HUES64 (cell line): ENCODE measurements at regions not wholly inside any gene's neighbourhood (a gene's known extent, or its start where the extent isn't known, plus 50 kb on each side); places are given as distances from the start of the nearest gene placed in this dataset.
"Not testable (repeated sequence)": the region's sequence is repeated elsewhere in the genome, so short reads cannot be mapped to it uniquely, and the experiment has no call there.

Source experiments
- H3K27ac ChIP-seq: 2 replicates; pipeline ENCODE4 v1.7.0; 2013; ENCODE audit warnings: low read depth, low read length, inconsistent platforms
- H3K27me3 ChIP-seq: 2 replicates; pipeline ENCODE4 v1.6.1; 2013; ENCODE audit warnings: mild to moderate bottlenecking, low read length; ENCODE audit not compliant: insufficient read depth
- H3K36me3 ChIP-seq: 2 replicates; pipeline ENCODE4 v1.6.1; 2013; ENCODE audit warnings: mild to moderate bottlenecking, low read length; ENCODE audit not compliant: insufficient read depth
- H3K4me1 ChIP-seq: 2 replicates; pipeline ENCODE4 v1.6.1; 2013; ENCODE audit warnings: mild to moderate bottlenecking, low read length, moderate library complexity; ENCODE audit not compliant: insufficient read depth
- H3K4me3 ChIP-seq: 2 replicates; pipeline ENCODE4 v1.5.1; 2013; ENCODE audit warnings: mild to moderate bottlenecking, low read length, moderate library complexity
- H3K9ac ChIP-seq: 2 replicates; pipeline ENCODE4 v1.6.1; 2013; ENCODE audit warnings: mild to moderate bottlenecking, low read depth, low read length
- H3K9me3 ChIP-seq: 2 replicates; pipeline ENCODE4 v1.6.1; 2013; ENCODE audit warnings: low read depth, low read length; ENCODE audit not compliant: insufficient read depth
- WGBS: fragments of 150-250, 120-280 bp; methylation state at CpG from one replicate; pipeline ENCODE4 v1.1.7; 2013; ENCODE audit warnings: missing lambda C conversion rate; 5-methylcytosine and 5-hydroxymethylcytosine counted together

GRCh38 chr3:104070906-104071305 is 1295.8 kb upstream of the ALCAM start:
- Histone ChIP-seq H3K9me3 (peaks cover 9% of the 10 kb centered on the region), H3K36me3 (no peaks in the 10 kb centered on the region), H3K9ac (no peak overlapping the region), H3K27me3 (no peaks in the 10 kb centered on the region), H3K4me3 (no peak overlapping the region), H3K4me1 (peaks cover 19% of the 10 kb centered on the region), H3K27ac (no peak overlapping the region)
- WGBS, result 100% methylated on average over 1 of the region's 1 CpG

- WGBS, result no CpG with 5 or more reads among the region's 1 CpG
- Histone ChIP-seq H3K9ac (no peak overlapping the region), H3K27me3 (no peaks in the 10 kb centered on the region), H3K27ac (no peak overlapping the region), H3K4me3 (no peak overlapping the region), H3K9me3 (no peaks in the 10 kb centered on the region), H3K36me3 (no peaks in the 10 kb centered on the region), H3K4me1 (no peaks in the 10 kb centered on the region)
Observed at GRCh38 chr3:104080088-104080626, 1286.6 kb upstream of the ALCAM start.

DNA sequence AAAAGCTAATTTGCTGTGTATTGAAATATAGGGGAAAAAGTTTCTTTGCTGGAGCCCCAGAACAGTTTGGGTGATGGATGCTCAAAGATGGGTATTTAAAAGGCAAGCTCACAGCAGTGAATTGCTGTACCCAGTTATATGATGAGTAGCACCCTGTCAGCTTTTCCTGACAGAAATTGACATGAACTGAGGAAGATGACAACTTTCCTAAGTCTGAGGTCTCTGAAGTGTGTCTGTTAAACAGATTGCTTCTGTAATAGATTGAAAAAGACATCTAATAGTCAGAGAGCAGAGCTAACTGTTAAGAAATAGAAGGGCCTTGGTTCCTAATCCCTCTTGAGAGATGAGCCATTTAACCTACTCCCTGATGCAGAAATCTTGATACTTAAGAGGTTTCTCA is 1278.0 kb upstream of the ALCAM start:
- no peak overlapping the region for H3K9ac ChIP-seq
- 0 out of 2 replicates have a peak, but pooled peaks cover 5% of the 10 kb centered on the region for H3K9me3 ChIP-seq
- H3K36me3 ChIP-seq, result no peaks in the 10 kb centered on the region
- no peaks in the 10 kb centered on the region for H3K4me1 ChIP-seq
- no peak overlapping the region for H3K27ac ChIP-seq
- no peaks in the 10 kb centered on the region for H3K27me3 ChIP-seq
- H3K4me3 ChIP-seq, result no peak overlapping the region

GRCh38 chr3:104089987-104090386 is 1276.7 kb upstream of the ALCAM start:
- H3K9me3 ChIP-seq, H3K4me3 ChIP-seq, H3K9ac ChIP-seq, H3K36me3 ChIP-seq, H3K4me1 ChIP-seq, H3K27me3 ChIP-seq, H3K27ac ChIP-seq: not testable (repeated sequence)
- WGBS, result 95% methylated on average over 3 of the region's 3 CpGs

DNA sequence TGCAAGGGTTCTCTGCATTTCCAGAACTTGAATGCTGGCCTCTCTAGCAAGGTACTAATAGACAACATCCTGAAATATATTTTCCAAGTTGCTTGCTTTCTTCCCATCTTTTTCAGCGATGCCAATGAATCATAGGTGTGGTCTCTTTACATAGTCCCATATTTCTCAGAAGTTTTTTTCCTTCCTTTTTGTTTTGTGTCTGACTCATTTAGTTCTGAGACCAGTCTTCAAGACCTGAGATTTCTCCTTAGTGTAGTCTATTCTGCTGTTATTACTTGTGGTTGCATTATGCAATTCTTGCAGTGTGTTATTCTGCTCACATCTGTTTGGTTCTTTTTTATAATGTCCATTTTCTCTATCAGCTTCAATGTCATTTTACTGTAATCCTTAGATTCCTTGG is 1265.0 kb upstream of the ALCAM start:
- Histone ChIP-seq H3K9ac (no peak overlapping the region), H3K27me3 (no peaks in the 10 kb centered on the region), H3K9me3 (no peaks in the 10 kb centered on the region), H3K27ac (no peak overlapping the region), H3K36me3 (no peaks in the 10 kb centered on the region), H3K4me1 (peaks cover 8% of the 10 kb centered on the region), H3K4me3 (no peak overlapping the region)
- WGBS, result 95% methylated on average over 1 of the region's 1 CpG

- Histone ChIP-seq H3K4me1 (peaks cover 9% of the 10 kb centered on the region), H3K9me3 (no peaks in the 10 kb centered on the region), H3K27ac (no peak overlapping the region), H3K4me3 (no peak overlapping the region), H3K36me3 (no peaks in the 10 kb centered on the region), H3K27me3 (no peaks in the 10 kb centered on the region), H3K9ac (no peak overlapping the region)
- 26% methylated on average over 3 of the region's 3 CpGs for WGBS
Observed at GRCh38 chr3:104102386-104102785, 1264.3 kb upstream of the ALCAM start.

DNA sequence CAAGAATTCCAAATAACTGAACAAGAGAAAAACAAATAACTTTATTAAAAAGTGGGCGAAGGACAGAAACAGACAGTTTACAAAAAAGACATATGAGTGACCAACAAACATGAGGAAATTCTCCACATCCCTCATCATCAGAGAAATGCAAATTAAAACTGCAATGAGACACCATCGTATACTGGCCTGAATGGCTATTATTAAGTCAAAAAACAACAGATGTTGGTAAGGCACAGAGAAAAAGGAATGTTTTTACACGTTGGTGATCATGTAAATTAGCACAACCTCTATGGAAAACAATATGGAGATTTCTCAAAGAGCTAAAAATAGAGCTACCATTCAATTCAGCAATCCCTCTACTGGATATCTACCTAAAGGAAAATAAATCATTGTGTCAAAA is 1260.4 kb upstream of the ALCAM start:
- WGBS, result 94% methylated on average over 2 of the region's 3 CpGs
- Histone ChIP-seq H3K4me1 (peaks cover 9% of the 10 kb centered on the region), H3K4me3 (no peak overlapping the region), H3K27ac (no peak overlapping the region), H3K9me3 (no peaks in the 10 kb centered on the region), H3K36me3 (no peaks in the 10 kb centered on the region), H3K9ac (no peak overlapping the region), H3K27me3 (no peaks in the 10 kb centered on the region)

DNA sequence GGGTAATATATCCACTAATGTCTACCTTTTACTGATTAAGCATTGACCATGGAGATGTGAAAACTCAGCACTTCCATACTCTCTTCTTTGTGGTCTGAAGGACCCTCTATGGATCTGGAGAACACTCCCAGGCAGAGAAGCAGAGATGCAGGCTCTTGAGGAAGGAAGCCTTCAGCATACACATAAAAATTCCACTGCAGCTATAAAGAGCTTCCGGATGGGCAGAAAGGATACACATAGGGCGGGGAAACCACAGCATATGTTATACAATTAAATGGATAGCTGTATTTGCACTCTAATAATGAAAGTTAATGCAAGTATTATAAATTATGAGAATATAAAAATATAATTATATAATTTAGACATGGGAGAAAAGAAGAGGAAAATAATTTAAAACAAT is 1258.2 kb upstream of the ALCAM start:
- Histone ChIP-seq H3K9ac (no peak overlapping the region), H3K27ac (no peak overlapping the region), H3K4me1 (peaks cover 9% of the 10 kb centered on the region), H3K4me3 (no peak overlapping the region), H3K9me3 (no peaks in the 10 kb centered on the region), H3K27me3 (no peaks in the 10 kb centered on the region), H3K36me3 (no peaks in the 10 kb centered on the region)
- 100% methylated on average over 2 of the region's 2 CpGs for WGBS

DNA sequence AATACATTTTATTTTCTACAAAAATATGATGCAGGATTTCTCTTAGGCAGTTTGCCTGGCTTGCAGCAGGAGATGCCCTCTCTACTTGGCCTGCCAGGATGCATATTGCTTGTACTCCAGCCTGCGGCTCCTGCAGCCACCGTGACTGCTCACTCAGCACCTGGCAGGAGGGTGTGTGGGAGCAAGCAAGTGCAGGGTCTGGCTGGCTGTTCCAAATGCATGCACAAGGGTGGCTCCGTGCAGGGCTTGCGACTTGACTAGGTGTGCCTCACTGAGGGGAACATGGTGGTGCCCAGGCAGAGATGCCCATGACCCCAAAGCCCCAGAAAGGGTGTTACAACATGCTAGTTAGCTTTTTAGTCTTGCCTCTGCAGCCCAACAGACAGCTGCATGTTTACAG is 1240.2 kb upstream of the ALCAM start:
- Histone ChIP-seq H3K27me3 (no peaks in the 10 kb centered on the region), H3K9me3 (no peaks in the 10 kb centered on the region), H3K27ac (no peak overlapping the region), H3K4me1 (no peaks in the 10 kb centered on the region), H3K4me3 (no peak overlapping the region), H3K9ac (no peak overlapping the region), H3K36me3 (no peaks in the 10 kb centered on the region)
- 95% methylated on average over 4 of the region's 4 CpGs for WGBS

DNA sequence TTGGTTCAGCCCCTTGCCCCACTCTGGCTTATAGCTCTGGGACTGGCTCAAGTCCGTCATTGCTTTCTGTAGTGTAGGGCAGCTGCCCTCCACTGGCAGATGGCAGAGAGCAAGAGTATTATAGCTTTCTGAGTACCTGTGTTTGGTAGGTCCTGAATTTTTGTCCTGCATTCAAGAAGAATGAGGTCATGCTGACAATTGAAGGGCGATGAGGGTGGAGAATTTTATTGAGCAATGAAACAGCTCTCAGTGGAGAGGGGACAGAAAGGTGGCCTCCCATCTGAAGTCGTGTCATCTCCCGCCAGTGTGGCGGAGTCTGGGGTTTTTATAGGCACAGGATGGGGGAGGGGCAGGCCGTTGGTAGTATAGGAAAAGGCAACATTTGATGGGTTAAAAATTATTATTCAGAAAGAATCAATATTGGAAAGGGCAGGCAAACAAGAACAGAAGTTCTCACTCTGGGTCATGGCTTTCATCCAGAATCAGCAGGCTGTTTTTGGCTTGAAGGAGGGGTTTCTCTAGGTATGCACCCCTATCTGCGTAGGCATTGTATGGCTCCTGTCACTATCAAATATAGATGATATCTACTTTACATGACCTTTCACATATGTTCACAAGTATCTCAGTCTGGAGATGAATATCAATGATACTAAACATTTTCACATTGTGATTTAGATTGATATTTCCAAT is 1239.7 kb upstream of the ALCAM start:
- Histone ChIP-seq H3K27ac (no peak overlapping the region), H3K9ac (no peak overlapping the region), H3K4me3 (no peak overlapping the region), H3K9me3 (no peaks in the 10 kb centered on the region), H3K4me1 (no peaks in the 10 kb centered on the region), H3K36me3 (no peaks in the 10 kb centered on the region), H3K27me3 (no peaks in the 10 kb centered on the region)
- 81% methylated on average over 6 of the region's 7 CpGs for WGBS

- Histone ChIP-seq H3K27me3 (no peaks in the 10 kb centered on the region), H3K36me3 (no peaks in the 10 kb centered on the region), H3K27ac (no peak overlapping the region), H3K9ac (no peak overlapping the region), H3K4me3 (no peak overlapping the region), H3K9me3 (no peaks in the 10 kb centered on the region), H3K4me1 (no peaks in the 10 kb centered on the region)
- WGBS, result 100% methylated on average over 2 of the region's 3 CpGs
Observed at GRCh38 chr3:104127830-104128229, 1238.9 kb upstream of the ALCAM start.
